GM10266 (cell line): ENCODE measurements at regions not wholly inside any gene's neighbourhood (a gene's known extent, or its start where the extent isn't known, plus 50 kb on each side); places are given as distances from the start of the nearest gene placed in this dataset.

Experiments
- DNase-seq: peaks from one replicate; pipeline ENCODE4 v3.0.0; 2012; ENCODE audit errors: extremely low spot score
- TF ChIP-seq, protein P1 (sequence below): IDR thresholded peaks from 2 replicates; pipeline ENCODE4 v1.5.1; 2012; ENCODE audit warnings: mild to moderate bottlenecking, low read depth; ENCODE audit not compliant: control insufficient read depth, insufficient read depth; ENCODE audit errors: missing control alignments

DNA sequence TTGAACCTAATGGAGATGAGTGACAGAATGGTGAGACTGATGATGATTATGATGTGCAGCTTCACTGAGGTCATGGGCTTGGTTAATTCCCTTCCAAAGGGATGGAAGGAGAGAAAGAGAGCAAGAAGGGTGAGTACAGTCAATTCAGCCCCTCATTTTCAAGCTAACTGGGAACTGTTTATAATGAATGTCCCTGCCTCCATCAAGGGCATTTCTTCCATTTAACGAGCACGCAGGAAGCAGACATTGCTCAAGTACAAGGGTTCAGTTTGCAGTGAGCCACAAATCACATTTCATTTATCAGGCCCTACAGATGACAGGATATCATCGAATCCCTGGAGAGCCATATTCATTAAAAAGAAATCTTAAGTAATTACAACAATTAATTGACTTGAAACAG is 158.3 kb upstream of the EEF1E1 start:
- TF ChIP-seq, protein P1, sequence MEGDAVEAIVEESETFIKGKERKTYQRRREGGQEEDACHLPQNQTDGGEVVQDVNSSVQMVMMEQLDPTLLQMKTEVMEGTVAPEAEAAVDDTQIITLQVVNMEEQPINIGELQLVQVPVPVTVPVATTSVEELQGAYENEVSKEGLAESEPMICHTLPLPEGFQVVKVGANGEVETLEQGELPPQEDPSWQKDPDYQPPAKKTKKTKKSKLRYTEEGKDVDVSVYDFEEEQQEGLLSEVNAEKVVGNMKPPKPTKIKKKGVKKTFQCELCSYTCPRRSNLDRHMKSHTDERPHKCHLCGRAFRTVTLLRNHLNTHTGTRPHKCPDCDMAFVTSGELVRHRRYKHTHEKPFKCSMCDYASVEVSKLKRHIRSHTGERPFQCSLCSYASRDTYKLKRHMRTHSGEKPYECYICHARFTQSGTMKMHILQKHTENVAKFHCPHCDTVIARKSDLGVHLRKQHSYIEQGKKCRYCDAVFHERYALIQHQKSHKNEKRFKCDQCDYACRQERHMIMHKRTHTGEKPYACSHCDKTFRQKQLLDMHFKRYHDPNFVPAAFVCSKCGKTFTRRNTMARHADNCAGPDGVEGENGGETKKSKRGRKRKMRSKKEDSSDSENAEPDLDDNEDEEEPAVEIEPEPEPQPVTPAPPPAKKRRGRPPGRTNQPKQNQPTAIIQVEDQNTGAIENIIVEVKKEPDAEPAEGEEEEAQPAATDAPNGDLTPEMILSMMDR, result no peak
- no peak for DNase-seq

DNA sequence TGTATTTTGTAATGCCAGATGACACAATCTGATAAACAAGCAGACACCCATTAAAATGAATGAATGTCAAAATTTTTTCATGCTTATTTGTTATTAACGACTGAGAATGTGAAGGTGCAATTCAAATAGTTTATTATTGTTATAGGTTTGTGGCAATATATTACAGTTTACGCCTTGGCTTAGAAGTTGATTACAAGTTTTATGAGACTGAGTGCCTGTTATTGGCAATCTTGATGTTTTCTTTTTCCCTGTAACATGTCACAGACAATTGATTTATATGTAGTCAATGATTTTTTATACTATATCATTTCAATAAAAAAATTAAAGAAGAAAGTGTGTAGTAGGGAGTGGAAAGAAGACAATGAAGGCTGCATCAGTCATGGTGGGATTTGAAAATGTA is 144.1 kb upstream of the EEF1E1 start:
- no peak for DNase-seq
- TF ChIP-seq, protein P1, result no peak

DNA sequence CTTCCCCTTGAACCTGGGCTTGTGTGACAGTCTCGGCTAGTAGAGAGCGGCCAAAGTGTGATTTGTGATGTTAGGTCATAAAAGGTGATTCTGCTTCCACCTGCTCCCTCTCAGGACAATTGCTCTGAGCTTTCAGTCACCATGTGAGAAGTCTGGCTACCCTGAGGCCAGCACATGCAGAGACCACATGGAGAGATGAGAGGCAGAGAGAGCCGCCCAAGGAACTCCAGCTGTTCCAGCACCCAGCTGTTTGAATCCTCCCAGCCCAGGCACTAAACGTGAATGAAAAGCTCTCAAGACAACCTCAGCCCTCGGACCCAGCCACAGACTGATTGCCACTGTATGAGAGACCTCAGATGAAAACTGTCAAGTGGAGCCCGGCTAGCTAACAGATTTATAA is 143.4 kb upstream of the EEF1E1 start:
- no peak for DNase-seq
- TF ChIP-seq, protein P1, result no peak

DNA sequence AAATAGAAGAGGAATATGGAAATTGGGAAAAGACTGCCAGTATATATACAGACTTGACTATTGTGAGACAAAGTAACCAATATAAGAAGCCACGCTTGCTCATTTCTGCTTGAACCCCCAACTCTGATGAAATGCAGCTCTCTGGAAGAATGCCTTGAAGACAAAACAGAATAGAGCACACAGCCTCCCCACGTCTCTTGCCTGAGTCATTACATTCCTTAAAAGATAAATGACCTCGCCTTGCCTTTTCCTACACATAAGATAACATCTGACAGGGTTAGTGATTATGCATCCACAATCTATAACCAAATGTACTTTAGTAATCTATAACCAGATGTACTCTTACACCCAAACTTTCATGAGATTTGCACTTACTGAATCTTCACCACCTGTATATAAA is 141.1 kb upstream of the EEF1E1 start:
- TF ChIP-seq, protein P1, result no peak
- no peak for DNase-seq

DNA sequence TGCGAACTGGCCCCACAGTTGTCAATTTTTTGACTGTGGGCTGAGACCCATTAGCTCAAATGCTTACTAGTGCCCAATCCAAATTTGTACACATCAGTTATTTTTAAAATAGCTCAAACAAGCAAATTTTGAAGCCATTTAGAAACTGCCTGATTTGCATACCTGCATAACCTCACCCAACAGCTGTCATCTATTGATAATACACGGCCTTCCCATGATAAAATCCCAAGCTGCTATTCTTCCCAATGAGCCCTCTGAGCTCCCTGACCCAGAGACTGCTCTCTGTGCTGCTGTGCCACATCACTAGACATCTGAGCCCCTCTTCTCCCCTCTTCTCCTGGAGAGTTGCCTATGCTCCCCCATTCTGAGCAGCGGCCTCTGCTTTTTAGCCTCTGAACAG is 140.5 kb upstream of the EEF1E1 start:
- no peak for DNase-seq
- TF ChIP-seq, protein P1, result no peak

DNA sequence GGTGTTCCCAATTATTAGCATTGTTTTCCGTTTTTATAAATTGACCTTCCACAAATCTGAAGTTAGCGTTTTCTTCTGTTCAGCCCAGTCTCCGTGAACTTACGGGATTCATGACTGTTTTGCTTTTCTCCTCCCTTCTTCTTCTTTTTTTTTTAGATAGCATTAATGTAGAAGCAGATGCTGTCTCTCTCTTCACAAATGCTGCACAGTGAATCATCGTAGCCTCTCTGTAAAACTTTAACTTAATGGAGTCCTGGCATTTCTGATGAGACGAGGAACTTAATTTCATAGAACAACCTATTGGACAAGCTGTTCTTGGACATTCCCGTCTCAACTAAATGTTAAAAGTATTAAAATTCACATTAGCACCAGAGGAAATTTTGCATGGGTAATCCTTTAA is 138.0 kb upstream of the EEF1E1 start:
- TF ChIP-seq, protein P1, result no peak
- no peak for DNase-seq

DNA sequence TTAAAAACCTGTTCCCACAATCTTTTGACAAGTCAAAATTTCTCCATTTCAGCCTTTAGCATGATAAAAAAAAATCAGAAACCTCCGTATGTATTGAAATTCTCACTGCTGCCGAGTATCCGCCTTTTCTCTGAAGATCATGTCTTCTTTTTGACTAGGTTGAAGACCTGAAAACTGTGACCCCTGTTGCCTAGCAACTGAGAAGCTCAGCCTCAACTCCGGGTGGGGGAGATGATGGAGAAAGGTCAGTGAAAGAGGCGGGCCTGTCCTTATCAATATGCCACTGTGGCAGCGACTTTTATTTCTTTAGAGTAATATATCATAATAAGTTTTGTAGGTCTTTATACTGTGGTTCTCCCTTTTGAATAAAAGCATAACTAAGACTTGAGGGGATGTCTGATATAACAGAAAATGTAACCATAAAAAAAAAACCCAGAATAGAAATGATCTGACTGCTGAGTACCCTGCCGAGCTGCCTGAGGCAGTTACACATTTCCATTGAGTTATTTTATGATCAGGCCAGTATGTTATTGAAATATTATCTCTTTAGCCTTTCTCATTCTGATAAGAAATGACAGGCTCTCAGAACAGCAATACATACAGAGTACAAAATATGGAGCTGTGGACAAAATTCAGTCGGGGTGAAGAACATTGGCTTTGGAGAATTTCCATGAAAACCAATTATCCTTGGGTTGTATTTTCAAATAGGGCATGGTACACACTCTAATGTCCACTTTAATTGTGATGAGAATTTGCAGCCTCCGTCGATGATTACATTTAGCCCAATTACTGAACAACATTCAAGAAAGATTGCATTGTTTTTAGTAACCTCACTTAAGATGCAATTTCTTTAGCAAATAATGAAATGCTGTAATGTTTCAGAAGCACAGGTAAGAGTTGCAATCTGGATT is 136.7 kb upstream of the EEF1E1 start:
- no peak for DNase-seq

More for the DNA sequence above, 136.7 kb upstream of the EEF1E1 start:
- TF ChIP-seq, protein P1, result no peak
